RWPE2 (cell line): ENCODE measurements at regions not wholly inside any gene's neighbourhood (a gene's known extent, or its start where the extent isn't known, plus 50 kb on each side); places are given as distances from the start of the nearest gene placed in this dataset.

Experiments
- ATAC-seq: fragments of 200-7000 bp; cut with Tn5 transposase; 3 replicates; pipeline ENCODE4 v1.9.1; 2021; ENCODE audit warnings: low read depth
- DNase-seq: peaks from one replicate; pipeline ENCODE4 v3.0.0-alpha.2; 2020; ENCODE audit warnings: low spot score
- H3K27ac ChIP-seq: fragments of 450-650 bp; 2 replicates; pipeline ENCODE4 v1.5.1; 2017; ENCODE audit warnings: mild to moderate bottlenecking; ENCODE audit not compliant: poor library complexity, severe bottlenecking
- H3K27me3 ChIP-seq: fragments of 250-450 bp; sonication (Bioruptor Pico); 2 replicates; pipeline ENCODE4 v1.5.1; 2021; ENCODE audit warnings: mild to moderate bottlenecking, moderate library complexity; ENCODE audit not compliant: insufficient read depth, poor library complexity, severe bottlenecking
- H3K36me3 ChIP-seq: fragments of 250-450 bp; sonication (Bioruptor Pico); 2 replicates; pipeline ENCODE4 v1.5.1; 2020; ENCODE audit warnings: low read depth, mild to moderate bottlenecking, moderate library complexity
- H3K4me1 ChIP-seq: fragments of 250-450 bp; sonication (Bioruptor Pico); 2 replicates; pipeline ENCODE4 v1.5.1; 2021; ENCODE audit warnings: mild to moderate bottlenecking, moderate library complexity; ENCODE audit not compliant: insufficient read depth, poor library complexity, severe bottlenecking
- H3K4me3 ChIP-seq: fragments of 250-450 bp; sonication (Bioruptor Pico); 2 replicates; pipeline ENCODE4 v1.5.1; 2021; ENCODE audit warnings: mild to moderate bottlenecking, moderate library complexity; ENCODE audit not compliant: severe bottlenecking
- H3K9me3 ChIP-seq: fragments of 250-450 bp; sonication (Bioruptor Pico); 2 replicates; pipeline ENCODE4 v1.5.1; 2021; ENCODE audit warnings: mild to moderate bottlenecking, moderate library complexity; ENCODE audit not compliant: severe bottlenecking
- CTCF ChIP-seq: fragments of 450-650 bp; IDR thresholded peaks from one replicate; pipeline ENCODE4 v1.5.1; 2017; ENCODE audit warnings: mild to moderate bottlenecking, moderate library complexity; ENCODE audit not compliant: poor library complexity, severe bottlenecking

- Histone ChIP-seq H3K4me1 (no peaks in the 10 kb centered on the region), H3K27ac (no peak overlapping the region), H3K36me3 (no peaks in the 10 kb centered on the region), H3K9me3 (no peaks in the 10 kb centered on the region), H3K27me3 (no peaks in the 10 kb centered on the region), H3K4me3 (no peak overlapping the region)
- TF ChIP-seq CTCF, result no peak
- ATAC-seq (no peak), DNase-seq (no peak)
These were observed 135.8 kb upstream of the TMEM72 start for GRCh38 chr10:44775402-44775741.

- Histone ChIP-seq H3K4me3 (no peak overlapping the region), H3K27ac (no peak overlapping the region), H3K36me3 (no peaks in the 10 kb centered on the region), H3K27me3 (no peaks in the 10 kb centered on the region), H3K9me3 (no peaks in the 10 kb centered on the region), H3K4me1 (no peaks in the 10 kb centered on the region)
- no peak for TF ChIP-seq CTCF
- ATAC-seq (no peak), DNase-seq (no peak)
These were observed 135.0 kb upstream of the TMEM72 start for GRCh38 chr10:44776181-44776580.

GRCh38 chr10:44779511-44779910 is 131.6 kb upstream of the TMEM72 start:
- H3K27ac ChIP-seq, result no peak overlapping the region
- DNase-seq, result no peak

GRCh38 chr10:44780426-44780825 is 130.7 kb upstream of the TMEM72 start:
- DNase-seq, result no peak
- Histone ChIP-seq H3K27ac (no peak overlapping the region), H3K27me3 (no peaks in the 10 kb centered on the region), H3K4me3 (no peak overlapping the region), H3K36me3 (no peaks in the 10 kb centered on the region), H3K9me3 (no peaks in the 10 kb centered on the region), H3K4me1 (no peaks in the 10 kb centered on the region)
- no peak for TF ChIP-seq CTCF
- no peak for ATAC-seq

More at GRCh38 chr10:44779511-44779910, 131.6 kb upstream of the TMEM72 start:
- Histone ChIP-seq H3K4me1 (no peaks in the 10 kb centered on the region), H3K4me3 (no peak overlapping the region), H3K27me3 (no peaks in the 10 kb centered on the region), H3K36me3 (no peaks in the 10 kb centered on the region), H3K9me3 (no peaks in the 10 kb centered on the region)
- ATAC-seq, result no peak
- TF ChIP-seq CTCF, result no peak

- H3K36me3 ChIP-seq, result no peaks in the 10 kb centered on the region
- ATAC-seq, result no peak
- no peaks in the 10 kb centered on the region for H3K9me3 ChIP-seq
- TF ChIP-seq CTCF, result no peak
- no peak overlapping the region for H3K27ac ChIP-seq
- no peak overlapping the region for H3K4me3 ChIP-seq
- no peaks in the 10 kb centered on the region for H3K27me3 ChIP-seq
- no peaks in the 10 kb centered on the region for H3K4me1 ChIP-seq
- no peak for DNase-seq
These were observed 130.0 kb upstream of the TMEM72 start for GRCh38 chr10:44781131-44781530.
